Stimulated activated naive CD8-positive, alpha-beta T cell treated with anti-CD3 and anti-CD28 coated beads, Interleukin-15, amount 100 ng/mL, for 72 hours (primary cell): ENCODE measurements at regions not wholly inside any gene's neighbourhood (a gene's known extent, or its start where the extent isn't known, plus 50 kb on each side); places are given as distances from the start of the nearest gene placed in this dataset.
"Not testable (repeated sequence)": the region's sequence is repeated elsewhere in the genome, so short reads cannot be mapped to it uniquely, and the experiment has no call there.

Experiments used
- ATAC-seq: fragments of 150-1000 bp; cut with Tn5 transposase; 2 replicates; pipeline ENCODE4 v1.10.0; 2021; ENCODE audit warnings: mild to moderate bottlenecking, moderate library complexity
- DNase-seq, 2 donors: peaks; one replicate each; pipeline ENCODE4 v3.0.0; 2021 to 2022
- H3K27ac Mint-ChIP-seq, 2 donors: one replicate each; pipeline ENCODE4 v1.8.0; 2022; ENCODE audit warnings: mild to moderate bottlenecking in 2 of 2, mixed read lengths in 2 of 2, moderate library complexity in 2 of 2
- H3K27me3 Mint-ChIP-seq: one replicate; pipeline ENCODE4 v1.8.0; 2022; ENCODE audit warnings: mixed read lengths
- H3K4me1 Mint-ChIP-seq: one replicate; pipeline ENCODE4 v1.8.0; 2022; ENCODE audit warnings: mild to moderate bottlenecking, mixed read lengths
- H3K4me3 Mint-ChIP-seq, 2 donors: one replicate each; pipeline ENCODE4 v1.8.0; 2022; ENCODE audit warnings: mild to moderate bottlenecking in 2 of 2, mixed read lengths in 2 of 2, moderate library complexity in 1 of 2
- H3K9me3 Mint-ChIP-seq, 2 donors: one replicate each; pipeline ENCODE4 v1.8.0; 2022; ENCODE audit warnings: mixed read lengths in 2 of 2

- Mint-ChIP-seq H3K4me1 (no peaks in the 10 kb centered on the region), H3K4me3 (no peak overlapping the region), H3K27me3 (peaks cover 25% of the 10 kb centered on the region), H3K27ac (no peak overlapping the region), H3K9me3 (peaks cover 0 to 6% of the 10 kb centered on the region in 2 donors)
- DNase-seq: no peak
- ATAC-seq: no peak
Observed at GRCh38 chr2:226474131-226474530, 325.5 kb downstream of the IRS1 start.

DNA sequence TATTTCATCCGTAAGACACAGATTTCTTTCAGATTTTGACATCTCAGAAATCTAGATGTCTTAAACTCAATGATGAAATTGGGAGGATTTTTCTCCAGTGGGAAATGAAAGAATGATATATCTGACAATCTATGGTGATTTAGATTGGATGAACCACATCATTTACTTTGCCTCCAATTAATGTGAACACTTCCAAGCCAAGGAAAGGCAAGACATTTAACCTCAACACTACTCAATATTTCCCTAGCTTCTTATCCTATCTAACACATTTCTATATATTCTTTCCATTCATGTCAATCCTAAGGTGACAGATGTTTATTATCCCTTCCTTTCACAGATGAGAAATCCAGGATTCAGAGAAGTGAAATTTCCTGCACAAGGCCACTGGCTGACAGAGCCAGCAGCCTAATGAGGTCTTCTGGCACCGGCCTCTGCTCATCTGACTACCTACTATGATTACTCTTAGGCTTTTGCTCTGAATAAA is 327.6 kb downstream of the IRS1 start:
- Mint-ChIP-seq H3K27ac (no peak overlapping the region), H3K9me3 (peaks cover 0 to 6% of the 10 kb centered on the region in 2 donors), H3K4me3 (no peak overlapping the region), H3K4me1 (no peaks in the 10 kb centered on the region), H3K27me3 (peaks cover 15% of the 10 kb centered on the region)
- ATAC-seq (no peak), DNase-seq (no peak)

- no peak overlapping the region for H3K4me3 Mint-ChIP-seq
- peaks cover 0 to 3% of the 10 kb centered on the region in 2 donors for H3K9me3 Mint-ChIP-seq
- DNase-seq (no peak), ATAC-seq (no peak)
- H3K27ac Mint-ChIP-seq: no peak overlapping the region
- H3K4me1 Mint-ChIP-seq: no peaks in the 10 kb centered on the region
- H3K27me3 Mint-ChIP-seq: no peaks in the 10 kb centered on the region
Observed at GRCh38 chr2:226467633-226468032, 332.0 kb downstream of the IRS1 start.

GRCh38 chr2:226467221-226467620 is 332.4 kb downstream of the IRS1 start:
- H3K27ac Mint-ChIP-seq: no peak overlapping the region
- ATAC-seq: no peak

DNA sequence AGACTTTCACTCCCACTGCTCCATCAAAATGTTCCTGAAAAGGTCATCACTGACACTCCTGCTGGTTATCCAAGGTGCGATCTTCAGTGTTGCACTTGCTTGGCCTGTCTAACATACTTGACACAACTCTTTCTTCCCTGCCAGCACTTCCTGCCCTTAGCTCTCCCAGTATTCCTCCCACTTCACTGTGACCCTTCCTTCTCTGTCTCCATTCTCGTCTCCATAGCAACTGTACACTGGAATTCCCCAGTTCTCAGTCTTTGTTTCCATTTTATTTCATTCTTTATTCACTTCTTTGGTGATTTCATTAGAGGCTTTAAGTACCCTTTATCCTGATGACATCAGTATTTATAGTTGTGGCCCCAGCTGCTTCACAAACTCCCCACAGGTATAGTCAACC is 333.0 kb downstream of the IRS1 start:
- Mint-ChIP-seq H3K9me3 (peaks cover 0 to 13% of the 10 kb centered on the region in 2 donors), H3K27ac (no peak overlapping the region), H3K27me3 (no peaks in the 10 kb centered on the region), H3K4me3 (no peak overlapping the region), H3K4me1 (no peaks in the 10 kb centered on the region)
- DNase-seq: no peak
- ATAC-seq: no peak

More at GRCh38 chr2:226467221-226467620, 332.4 kb downstream of the IRS1 start:
- no peaks in the 10 kb centered on the region for H3K27me3 Mint-ChIP-seq
- no peak overlapping the region for H3K4me3 Mint-ChIP-seq
- H3K4me1 Mint-ChIP-seq: no peaks in the 10 kb centered on the region
- no peak for DNase-seq
- peaks cover 0 to 7% of the 10 kb centered on the region in 2 donors for H3K9me3 Mint-ChIP-seq

DNA sequence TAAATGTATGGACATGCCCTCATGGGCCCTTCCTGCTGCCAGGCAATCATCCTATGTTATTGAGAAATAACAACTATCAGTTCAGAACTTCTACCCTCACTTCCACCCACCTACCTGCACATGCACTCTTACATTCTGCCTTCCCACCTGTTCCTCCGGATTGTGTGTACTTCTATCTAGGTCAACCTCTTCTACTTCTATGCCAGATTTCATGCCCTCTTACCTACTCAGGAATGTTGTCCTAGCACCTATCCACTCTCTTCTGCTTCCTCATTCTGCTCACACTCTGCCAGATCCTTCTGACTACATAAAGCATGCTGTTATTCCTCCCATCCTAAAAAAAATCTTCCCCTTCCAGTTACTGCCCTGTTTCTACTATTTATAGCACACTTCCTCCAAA is 333.5 kb downstream of the IRS1 start:
- ATAC-seq: no peak
- Mint-ChIP-seq H3K27me3 (no peaks in the 10 kb centered on the region), H3K4me3 (no peak overlapping the region), H3K4me1 (no peaks in the 10 kb centered on the region), H3K9me3 (peaks cover 0 to 13% of the 10 kb centered on the region in 2 donors), H3K27ac (no peak overlapping the region)
- DNase-seq: no peak

DNA sequence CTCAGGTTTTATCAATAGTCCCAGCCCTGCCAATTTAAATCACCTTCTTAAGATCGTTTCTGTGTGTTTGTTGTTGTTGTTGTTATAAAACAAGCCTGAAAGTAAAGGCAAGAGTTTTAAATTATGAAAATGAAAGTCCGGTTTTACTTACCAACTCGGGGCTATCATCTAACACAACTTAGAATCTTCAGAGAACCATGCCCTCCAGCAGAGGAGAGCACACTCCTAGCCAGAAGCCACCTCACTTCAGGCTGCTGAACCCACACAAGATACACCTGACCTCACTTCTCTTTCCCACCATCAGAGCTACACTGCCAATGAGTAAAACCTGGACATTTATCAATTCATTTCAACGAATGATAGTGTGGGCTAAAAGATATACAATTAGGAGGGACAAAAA is 335.2 kb downstream of the IRS1 start:
- Mint-ChIP-seq H3K27me3 (no peaks in the 10 kb centered on the region), H3K27ac (no peak overlapping the region), H3K4me3 (no peak overlapping the region), H3K4me1 (no peaks in the 10 kb centered on the region), H3K9me3 (peaks cover 0 to 13% of the 10 kb centered on the region in 2 donors)
- ATAC-seq (no peak), DNase-seq (no peak)

DNA sequence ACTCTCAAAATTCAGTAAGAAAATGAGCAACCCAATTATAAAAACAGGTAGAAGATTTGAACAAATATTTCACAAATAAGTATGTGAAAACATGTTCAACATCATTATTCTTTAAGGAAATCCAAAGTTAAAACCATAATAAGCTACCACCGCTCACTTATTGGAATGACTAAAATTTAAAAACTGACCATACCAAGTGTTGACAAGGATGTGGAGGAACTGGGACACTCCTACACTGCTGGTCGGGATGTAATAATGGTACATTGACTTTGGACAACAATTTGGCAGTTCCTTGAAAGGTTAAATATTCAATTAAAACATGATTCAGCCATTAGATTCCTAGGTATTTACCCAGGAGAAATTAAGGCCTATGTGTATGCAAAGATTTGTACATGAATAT is 336.5 kb downstream of the IRS1 start:
- no peak for ATAC-seq
- H3K27me3 Mint-ChIP-seq: no peaks in the 10 kb centered on the region
- H3K4me3 Mint-ChIP-seq: no peak overlapping the region
- no peak overlapping the region for H3K27ac Mint-ChIP-seq
- no peaks in the 10 kb centered on the region for H3K4me1 Mint-ChIP-seq
- peaks cover 0 to 13% of the 10 kb centered on the region in 2 donors for H3K9me3 Mint-ChIP-seq
- no peak for DNase-seq

- peaks cover 10% of the 10 kb centered on the region for H3K27me3 Mint-ChIP-seq
- H3K27ac Mint-ChIP-seq: no peak overlapping the region
- ATAC-seq: no peak
- no peak for DNase-seq
- H3K4me1 Mint-ChIP-seq: no peaks in the 10 kb centered on the region
- no peak overlapping the region for H3K4me3 Mint-ChIP-seq
- H3K9me3 Mint-ChIP-seq: peaks cover 0 to 13% of the 10 kb centered on the region in 2 donors
Observed at GRCh38 chr2:226461981-226462380, 337.6 kb downstream of the IRS1 start.

DNA sequence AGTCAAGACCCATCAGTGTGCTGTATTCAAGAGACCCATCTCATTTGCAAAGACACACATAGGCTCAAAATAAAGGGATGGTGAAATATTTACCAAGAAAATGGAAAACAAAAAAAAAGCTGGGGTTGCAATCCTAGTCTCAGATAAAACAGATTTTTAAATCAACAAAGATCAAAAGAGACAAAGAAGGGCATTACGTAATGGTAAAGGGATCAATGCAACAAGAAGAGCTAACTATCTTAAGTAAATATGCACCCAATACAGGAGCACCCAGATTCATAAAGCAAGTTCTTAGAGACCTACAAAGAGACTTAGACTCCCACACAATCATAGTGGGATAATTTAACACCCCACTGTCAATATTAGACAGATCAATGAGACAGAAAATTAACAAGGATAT is 343.5 kb downstream of the IRS1 start:
- not testable (repeated sequence) for H3K27ac Mint-ChIP-seq, H3K4me1 Mint-ChIP-seq, H3K4me3 Mint-ChIP-seq, H3K9me3 Mint-ChIP-seq, ATAC-seq, DNase-seq
- peaks cover 36% of the 10 kb centered on the region for H3K27me3 Mint-ChIP-seq

GRCh38 chr2:226452768-226453167 is 346.9 kb downstream of the IRS1 start:
- Mint-ChIP-seq H3K27ac (no peak overlapping the region), H3K27me3 (peaks cover 35% of the 10 kb centered on the region), H3K4me1 (no peaks in the 10 kb centered on the region), H3K4me3 (no peak overlapping the region), H3K9me3 (peaks cover 6 to 8% of the 10 kb centered on the region in 2 donors)
- DNase-seq (no peak), ATAC-seq (no peak)

- H3K9me3 Mint-ChIP-seq: peaks cover 6 to 8% of the 10 kb centered on the region in 2 donors
- no peak overlapping the region for H3K27ac Mint-ChIP-seq
- DNase-seq (no peak), ATAC-seq (no peak)
- peaks cover 22% of the 10 kb centered on the region for H3K27me3 Mint-ChIP-seq
- H3K4me3 Mint-ChIP-seq: no peak overlapping the region
- no peaks in the 10 kb centered on the region for H3K4me1 Mint-ChIP-seq
Observed at GRCh38 chr2:226451486-226451885, 348.1 kb downstream of the IRS1 start.

DNA sequence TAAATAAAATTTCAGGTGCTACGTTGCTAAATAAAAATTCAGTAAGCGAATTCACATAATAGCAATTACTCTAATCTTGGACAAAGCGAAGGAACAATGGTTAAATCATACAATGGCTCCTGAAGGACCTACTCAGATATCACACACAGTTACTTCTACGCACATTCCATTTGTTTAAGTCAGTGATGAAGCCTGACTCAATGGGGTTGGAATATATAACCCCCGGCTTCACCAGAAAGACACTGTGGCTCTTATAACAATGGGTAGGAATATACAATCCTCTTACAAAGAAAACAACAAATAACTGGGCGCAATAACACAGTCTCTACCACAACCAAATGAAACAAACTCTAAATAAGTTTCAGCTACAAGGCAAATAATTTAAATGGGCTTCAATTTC is 349.5 kb downstream of the IRS1 start:
- ATAC-seq (no peak), DNase-seq (no peak)
- Mint-ChIP-seq H3K27ac (no peak overlapping the region), H3K4me1 (no peaks in the 10 kb centered on the region), H3K9me3 (peaks cover 6 to 8% of the 10 kb centered on the region in 2 donors), H3K27me3 (peaks cover 9% of the 10 kb centered on the region), H3K4me3 (no peak overlapping the region)

DNA sequence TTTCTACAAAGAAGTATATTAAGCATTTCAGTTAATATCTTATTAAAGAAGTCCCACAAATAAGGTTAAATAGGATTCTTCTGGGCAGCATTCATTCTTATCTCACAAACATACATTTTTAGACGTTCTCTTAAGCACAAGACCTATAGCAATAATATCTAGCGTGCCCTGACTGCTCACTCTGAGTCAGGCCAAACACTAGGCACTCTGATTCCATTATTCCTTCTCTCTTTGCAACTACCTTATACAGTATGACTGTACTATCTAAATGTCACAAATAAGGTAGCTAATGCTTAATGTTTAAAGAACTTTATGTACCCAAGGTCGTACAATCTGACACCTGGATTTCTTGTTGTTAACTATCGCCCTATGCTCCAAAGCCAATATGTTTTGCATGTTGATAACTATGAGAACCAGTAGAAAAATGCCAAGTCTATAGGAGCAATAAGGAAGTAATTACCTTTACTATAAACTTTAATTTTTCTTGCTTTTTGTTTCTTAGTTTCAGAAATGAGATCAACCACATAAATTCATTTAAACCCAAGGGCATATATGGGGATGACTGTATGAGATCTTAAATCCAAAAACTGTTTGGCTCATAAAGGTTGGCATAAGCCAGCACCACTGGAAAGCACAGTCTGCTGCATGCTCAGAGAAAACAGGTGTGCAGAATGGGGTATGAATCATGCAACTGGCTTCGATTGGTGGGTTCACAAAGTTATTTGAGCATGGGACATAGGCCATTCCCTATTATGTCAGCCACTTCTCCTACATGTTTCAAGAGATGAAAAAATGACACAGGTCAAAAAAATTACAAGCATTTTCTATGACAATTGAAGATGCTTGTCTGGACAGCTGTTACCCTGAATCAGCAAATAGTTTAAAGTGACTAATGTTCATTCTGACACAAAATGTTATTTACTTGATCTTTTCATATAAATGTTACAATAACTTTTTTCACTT is 352.0 kb downstream of the IRS1 start:
- Mint-ChIP-seq H3K4me3 (no peak overlapping the region), H3K27me3 (no peaks in the 10 kb centered on the region), H3K4me1 (no peaks in the 10 kb centered on the region), H3K27ac (no peak overlapping the region), H3K9me3 (peaks cover 6 to 8% of the 10 kb centered on the region in 2 donors)
- no peak for DNase-seq
- ATAC-seq: no peak

GRCh38 chr2:226446406-226447001 is 353.1 kb downstream of the IRS1 start:
- no peak overlapping the region for H3K27ac Mint-ChIP-seq
- DNase-seq: no peak
- no peak for ATAC-seq
- H3K4me3 Mint-ChIP-seq: no peak overlapping the region
- H3K9me3 Mint-ChIP-seq: no peaks in the 10 kb centered on the region
- H3K27me3 Mint-ChIP-seq: peaks cover 9% of the 10 kb centered on the region
- H3K4me1 Mint-ChIP-seq: no peaks in the 10 kb centered on the region

DNA sequence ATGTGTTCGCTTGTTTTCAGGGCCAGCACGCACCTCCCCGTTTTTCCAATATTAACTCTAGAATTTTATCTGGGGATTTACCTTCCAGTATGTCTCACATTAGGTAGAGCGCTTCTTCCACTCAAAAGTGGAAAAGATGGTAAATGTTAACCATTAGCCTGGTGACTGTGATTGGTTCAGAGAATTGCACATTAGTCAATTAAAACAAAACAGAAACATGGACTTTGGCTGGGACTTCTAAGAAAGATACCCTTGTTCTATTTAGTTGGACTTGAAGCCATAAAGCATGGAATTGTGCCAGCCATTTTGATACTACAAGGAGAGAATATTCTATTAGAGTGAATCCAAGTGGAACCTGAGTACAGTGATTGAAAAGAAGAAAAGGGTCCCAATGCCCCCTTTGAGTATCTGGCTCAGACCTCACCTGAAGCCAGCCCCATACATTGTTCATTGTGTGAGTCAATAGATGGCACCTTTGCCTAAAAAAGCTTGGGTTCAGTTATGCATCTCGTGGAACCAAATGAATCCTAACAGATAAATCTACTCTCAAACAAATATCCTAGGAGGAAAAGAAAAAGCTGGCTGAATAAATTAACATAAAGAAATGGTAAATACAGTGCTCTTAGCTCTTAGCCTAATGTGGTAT is 354.3 kb downstream of the IRS1 start:
- H3K4me3 Mint-ChIP-seq: no peak overlapping the region
- no peak overlapping the region for H3K27ac Mint-ChIP-seq
- DNase-seq (no peak), ATAC-seq (no peak)
- peaks cover 9% of the 10 kb centered on the region for H3K27me3 Mint-ChIP-seq
- no peaks in the 10 kb centered on the region for H3K9me3 Mint-ChIP-seq
- H3K4me1 Mint-ChIP-seq: no peaks in the 10 kb centered on the region
